ENCODE measurements at regions not wholly inside any gene's neighbourhood (a gene's known extent, or its start where the extent isn't known, plus 50 kb on each side); places are given as distances from the start of the nearest gene placed in this dataset.

- Histone ChIP-seq H3K9me3 (replicated peaks; ENCODE audit: control insufficient read depth, insufficient read depth, low read length) (no peaks in the 10 kb centered on the region), H4K20me1 (replicated peaks; ENCODE audit: control insufficient read depth, extremely low read depth, insufficient read depth, low read length) (no peaks in the 10 kb centered on the region), H2AFZ (ENCODE audit: low read depth, low read length) (no peak overlapping the region), H3K79me2 (ENCODE audit: control insufficient read depth, insufficient read depth, low read length) (no peaks in the 10 kb centered on the region), H3K36me3 (ENCODE audit: control insufficient read depth in 2 of 2, extremely low read depth in 1 of 2, insufficient read depth in 2 of 2, low read length in 2 of 2) (no peaks in the 10 kb centered on the region), H3K27ac (ENCODE audit: insufficient read depth, low read depth, low read length) (no peak overlapping the region), H3K9me1 (replicated peaks; ENCODE audit: control insufficient read depth, extremely low read depth, insufficient read depth, low read length) (no peaks in the 10 kb centered on the region), H3K27me3 (ENCODE audit: control insufficient read depth in 2 of 2, insufficient read depth in 2 of 2, low read length in 2 of 2) (no peaks in the 10 kb centered on the region), H3K9ac (replicated peaks; ENCODE audit: extremely low read depth, insufficient read depth, low read length) (no peak overlapping the region), H3K4me1 (ENCODE audit: control insufficient read depth, extremely low read depth, insufficient read depth, low read length) (peaks cover 5% of the 10 kb centered on the region), H3K4me3 (replicated peaks in 1 of 3; ENCODE audit: insufficient read depth in 1 of 3, low read depth in 1 of 3, low read length in 3 of 3) (no peak overlapping the region), H3K4me2 (ENCODE audit: insufficient read depth, low read length) (no peak overlapping the region)
- FAIRE-seq (no peak), DNase-seq (ENCODE audit: low read depth, low spot score) (no peak)
- no TSS peak for BruUV-seq (replicated peaks)
- dilution Hi-C loops (cut with MboI; ENCODE audit: extremely low pct_ligation_motif_present, low sequenced_read_pairs) (no loop called here), intact Hi-C loops (cut with micrococcal nuclease) (no loop called here)
- POLR2A ChIA-PET = no interaction called here
- CTCF ChIA-PET = no interaction called here
- TF ChIP-seq MAX (IDR thresholded peaks at IDR 0.05; ENCODE audit: insufficient read depth, insufficient read length) (no peak), MYC (IDR thresholded peaks at IDR 0.05; ENCODE audit: low read depth, low read length) (no peak), POLR2A (IDR thresholded peaks at IDR 0.05; ENCODE audit: low read depth, low read length) (no peak), JUN (IDR thresholded peaks at IDR 0.05; ENCODE audit: borderline replicate concordance, insufficient read depth, insufficient read length, low read depth) (no peak)
These were observed 402.1 kb upstream of the MGAT4C start for GRCh38 chr12:86658303-86658702.

GRCh38 chr12:86647800-86648199 lies 391.6 kb upstream of the MGAT4C start:
- no peak overlapping the region for H3K27ac ChIP-seq (ENCODE audit: insufficient read depth, low read depth, low read length)
- ChIA-PET POLR2A (no interaction called here), CTCF (no interaction called here)
- H3K4me1 ChIP-seq (ENCODE audit: control insufficient read depth, extremely low read depth, insufficient read depth, low read length) = no peaks in the 10 kb centered on the region
- no peak overlapping the region for H3K9ac ChIP-seq (replicated peaks; ENCODE audit: extremely low read depth, insufficient read depth, low read length)
- no peak overlapping the region for H3K4me2 ChIP-seq (ENCODE audit: insufficient read depth, low read length)
- H3K79me2 ChIP-seq (ENCODE audit: control insufficient read depth, insufficient read depth, low read length) = no peaks in the 10 kb centered on the region
- intact Hi-C loops (cut with micrococcal nuclease) = no loop called here
- no peaks in the 10 kb centered on the region for H3K9me3 ChIP-seq (replicated peaks; ENCODE audit: control insufficient read depth, insufficient read depth, low read length)
- TF ChIP-seq MYC (IDR thresholded peaks at IDR 0.05; ENCODE audit: low read depth, low read length) (no peak), MAX (IDR thresholded peaks at IDR 0.05; ENCODE audit: insufficient read depth, insufficient read length) (no peak), GATA2 (IDR thresholded peaks at IDR 0.05; ENCODE audit: insufficient read depth, insufficient read length, low read depth, low read length) (no peak), POLR2AphosphoS5 (IDR thresholded peaks at IDR 0.05; ENCODE audit: insufficient read depth, low read depth, low read length) (no peak), CTCF (IDR thresholded peaks at IDR 0.05; ENCODE audit: extremely low read depth in 1 of 2, insufficient read depth in 1 of 2, low read depth in 1 of 2, low read length in 2 of 2) (no peak), JUN (IDR thresholded peaks at IDR 0.05; ENCODE audit: borderline replicate concordance, insufficient read depth, insufficient read length, low read depth) (no peak), FOS (IDR thresholded peaks at IDR 0.05; ENCODE audit: borderline replicate concordance, insufficient read depth, low read length) (no peak), EZH2 (IDR thresholded peaks at IDR 0.05; ENCODE audit: borderline replicate concordance, low read depth, low read length, severe bottlenecking) (no peak), POLR2A (IDR thresholded peaks at IDR 0.05; ENCODE audit: low read depth, low read length) (no peak)
- H3K36me3 ChIP-seq (ENCODE audit: control insufficient read depth in 2 of 2, extremely low read depth in 1 of 2, insufficient read depth in 2 of 2, low read length in 2 of 2) = no peaks in the 10 kb centered on the region
- H3K9me1 ChIP-seq (replicated peaks; ENCODE audit: control insufficient read depth, extremely low read depth, insufficient read depth, low read length) = no peaks in the 10 kb centered on the region
- dilution Hi-C loops (cut with MboI; ENCODE audit: extremely low pct_ligation_motif_present, low sequenced_read_pairs) = no loop called here
- no peak for DNase-seq (ENCODE audit: low read depth, low spot score)
- H2AFZ ChIP-seq (ENCODE audit: low read depth, low read length) = no peak overlapping the region
- H4K20me1 ChIP-seq (replicated peaks; ENCODE audit: control insufficient read depth, extremely low read depth, insufficient read depth, low read length) = no peaks in the 10 kb centered on the region
- BruUV-seq (replicated peaks) = no TSS peak
- no peak overlapping the region for H3K4me3 ChIP-seq (replicated peaks in 1 of 3; ENCODE audit: insufficient read depth in 1 of 3, low read depth in 1 of 3, low read length in 3 of 3)
- H3K27me3 ChIP-seq (ENCODE audit: control insufficient read depth in 2 of 2, insufficient read depth in 2 of 2, low read length in 2 of 2) = no peaks in the 10 kb centered on the region
- no peak for FAIRE-seq

Data from endothelial cell of umbilical vein (primary cell).